Stimulated activated naive CD4-positive, alpha-beta T cell treated with Interleukin-2 at 50 U/mL for 16 hours (primary cell): ENCODE measurements at regions not wholly inside any gene's neighbourhood (a gene's known extent, or its start where the extent isn't known, plus 50 kb on each side); places are given as distances from the start of the nearest gene placed in this dataset.

ENCODE experiments used
- DNase-seq: peaks from one replicate; lab custom pipeline; 2025; lab: John Stamatoyannopoulos, UW

DNA sequence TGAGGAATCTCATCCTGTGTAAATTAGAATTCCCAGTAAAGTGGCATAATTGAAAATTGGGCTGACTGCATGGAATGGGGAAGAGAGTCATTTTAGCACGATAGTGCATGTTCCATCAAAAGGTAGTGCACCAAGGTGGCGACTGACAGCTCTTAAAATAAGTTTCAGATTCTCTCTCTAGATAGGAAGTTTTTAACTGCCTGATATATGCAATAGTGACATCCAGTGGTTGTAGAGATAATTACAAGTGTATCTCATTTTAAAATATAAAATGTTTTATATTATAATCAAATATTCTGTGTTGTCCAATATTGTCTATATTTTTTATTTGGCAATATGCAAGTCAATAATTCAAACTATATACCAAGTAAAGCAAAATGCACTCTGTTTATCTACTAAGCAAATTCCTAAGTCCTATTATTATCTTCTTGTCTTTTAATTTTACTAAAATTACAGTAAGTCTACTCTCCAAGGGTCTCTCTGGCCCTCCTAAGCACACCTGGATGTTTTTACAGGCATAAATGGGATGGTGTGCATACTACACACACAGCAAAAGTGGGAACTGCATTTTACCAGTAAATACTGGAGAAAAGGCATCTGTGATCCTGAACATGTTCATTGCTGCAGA, 397.7 kb upstream of the HNRNPA3 start:
- DNase-seq, result no peak

DNA sequence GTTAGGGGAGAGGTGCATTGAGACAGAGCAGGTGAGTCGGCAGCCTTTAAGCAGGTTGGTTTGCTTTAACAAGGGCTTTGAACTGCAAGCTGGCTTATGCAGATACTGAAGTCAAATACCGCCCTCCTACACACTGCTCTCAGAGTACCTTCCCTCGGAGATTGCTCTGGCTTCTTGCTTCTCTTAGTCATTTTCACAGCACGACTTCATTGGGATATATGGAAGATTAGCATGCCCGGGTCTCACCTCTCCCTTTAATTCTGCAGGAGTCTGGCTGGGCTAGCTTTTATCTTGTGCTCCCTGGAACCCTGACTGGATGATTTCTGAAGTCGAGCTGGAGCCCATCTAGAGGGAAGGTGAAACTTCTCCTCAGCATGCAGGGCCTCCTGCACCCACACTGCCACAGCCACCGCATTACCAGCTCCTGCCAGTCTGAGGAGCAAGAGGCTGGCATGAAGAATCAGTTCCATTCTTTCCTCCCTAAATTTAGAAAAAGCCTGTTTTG, 395.5 kb upstream of the HNRNPA3 start:
- no peak for DNase-seq

DNA sequence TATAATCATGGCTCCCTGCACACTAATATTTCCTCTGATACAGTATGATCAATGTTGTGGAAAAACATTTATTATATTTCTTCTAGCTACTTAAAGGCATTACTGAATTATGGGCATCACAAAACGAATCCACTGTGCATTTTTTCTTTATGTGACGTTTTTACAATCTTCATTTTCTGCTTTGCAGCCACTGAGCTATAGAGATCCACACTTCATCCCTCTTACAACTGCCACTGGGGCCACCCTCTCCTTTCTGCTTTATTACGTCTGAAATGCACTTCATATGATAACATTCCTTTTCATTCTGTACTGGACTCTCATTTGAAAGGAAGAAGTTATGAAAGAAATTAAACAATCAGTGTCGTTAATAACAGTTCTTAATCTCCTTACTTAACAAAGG, 394.5 kb upstream of the HNRNPA3 start:
- DNase-seq, result no peak

DNA sequence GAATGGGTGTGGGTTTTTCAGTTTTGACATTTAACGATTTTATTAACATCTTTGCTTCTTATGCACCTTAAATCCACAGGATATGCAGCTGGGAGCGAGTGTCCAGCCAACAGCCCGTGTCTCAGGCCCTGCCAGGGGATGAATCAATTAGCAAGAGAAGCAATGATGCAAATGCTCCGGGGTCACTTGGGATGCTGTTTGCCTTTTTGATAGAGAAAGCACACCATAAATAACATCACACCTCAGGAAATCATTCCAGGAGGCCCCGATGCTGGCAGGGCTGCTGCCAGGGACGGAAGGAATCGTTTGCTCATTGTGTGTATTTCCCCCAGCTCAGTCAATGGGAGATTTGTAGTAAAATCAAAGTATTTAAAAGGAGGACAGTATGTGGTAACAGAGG, 394.0 kb upstream of the HNRNPA3 start:
- DNase-seq, result no peak

- DNase-seq, result no peak
Measured at GRCh38 chr2:176819306-176819705, 393.3 kb upstream of the HNRNPA3 start.

DNA sequence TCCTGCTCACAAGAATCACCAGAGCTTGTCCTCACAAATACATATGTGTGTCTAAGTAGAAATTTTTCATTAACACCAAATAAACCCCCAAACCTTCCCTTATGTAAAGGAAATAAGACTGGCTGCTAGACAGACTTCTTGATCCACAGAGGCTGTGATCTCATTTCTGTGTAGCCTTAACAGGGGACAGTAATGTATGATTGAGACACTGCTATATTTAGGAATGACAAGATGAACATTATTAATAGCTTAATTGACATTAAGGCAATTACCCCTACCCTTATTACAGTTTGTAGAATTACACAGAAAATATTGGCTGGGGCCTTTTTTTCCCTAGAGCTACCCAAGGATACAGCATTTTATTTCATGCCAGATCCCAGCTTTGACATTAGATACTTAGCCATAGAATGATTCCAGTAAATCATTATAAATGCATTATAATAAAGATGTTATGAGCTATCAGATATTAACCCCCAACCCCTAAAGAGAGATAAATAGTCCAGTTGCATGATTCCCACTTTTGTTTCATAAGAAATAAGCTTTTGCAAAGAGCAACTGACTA, 392.1 kb upstream of the HNRNPA3 start:
- DNase-seq, result no peak

DNA sequence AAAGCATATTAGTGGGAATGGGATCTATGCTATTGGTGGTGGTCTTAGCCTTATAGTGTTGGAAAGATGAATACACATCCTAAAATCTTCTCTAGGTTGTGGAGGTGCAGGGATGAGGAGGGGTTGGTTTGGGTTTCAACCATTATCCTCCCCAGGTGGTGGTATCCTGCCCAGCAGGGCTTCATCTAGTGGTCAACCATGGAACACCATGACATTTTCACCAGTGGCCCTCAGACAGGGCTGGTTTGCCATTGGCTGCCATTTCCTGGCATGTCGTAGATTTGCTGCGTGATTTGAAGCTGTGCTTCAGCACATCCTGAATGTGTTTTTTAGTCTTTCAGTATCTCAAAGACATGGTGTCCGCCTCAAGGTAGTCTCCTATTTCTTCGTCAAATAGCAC, 391.2 kb upstream of the HNRNPA3 start:
- DNase-seq, result no peak

GRCh38 chr2:176822060-176822459, 390.5 kb upstream of the HNRNPA3 start:
- DNase-seq, result no peak

- no peak for DNase-seq
Measured at GRCh38 chr2:176826356-176826755, 386.2 kb upstream of the HNRNPA3 start.

DNA sequence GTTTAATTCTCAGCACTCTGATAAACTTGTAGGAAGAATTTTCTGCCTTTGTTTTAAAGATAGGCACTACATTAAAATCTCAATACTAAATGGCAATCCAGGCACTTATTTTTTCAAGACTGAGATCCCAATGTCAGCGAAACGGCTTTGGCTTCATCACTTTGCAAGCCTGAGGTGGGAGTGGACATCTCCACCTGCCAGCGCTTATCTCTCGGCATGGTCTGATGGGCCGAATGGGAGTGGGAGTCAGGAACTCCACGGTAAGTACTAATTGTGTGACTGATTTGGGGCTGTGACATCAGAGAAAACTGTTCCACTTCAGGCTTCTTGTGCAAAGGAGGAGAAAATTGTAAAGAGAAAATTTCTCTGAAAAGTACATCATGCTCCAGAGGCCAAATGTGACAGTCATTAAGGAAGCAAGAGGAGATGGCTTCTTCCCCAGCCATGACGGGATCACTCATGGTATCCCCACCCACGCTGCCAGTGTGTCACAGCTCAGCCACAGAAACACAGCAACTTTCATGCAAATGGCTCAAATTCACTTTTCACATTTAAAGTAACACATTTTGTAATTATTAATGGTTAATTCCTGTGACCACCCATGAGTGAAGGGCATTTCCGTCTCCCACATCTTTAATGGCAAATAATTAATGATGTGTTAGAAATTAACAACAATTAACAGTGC, 385.5 kb upstream of the HNRNPA3 start:
- DNase-seq, result peak; percentile 50

- DNase-seq, result no peak
Measured at GRCh38 chr2:176830362-176830761, 382.2 kb upstream of the HNRNPA3 start.

DNA sequence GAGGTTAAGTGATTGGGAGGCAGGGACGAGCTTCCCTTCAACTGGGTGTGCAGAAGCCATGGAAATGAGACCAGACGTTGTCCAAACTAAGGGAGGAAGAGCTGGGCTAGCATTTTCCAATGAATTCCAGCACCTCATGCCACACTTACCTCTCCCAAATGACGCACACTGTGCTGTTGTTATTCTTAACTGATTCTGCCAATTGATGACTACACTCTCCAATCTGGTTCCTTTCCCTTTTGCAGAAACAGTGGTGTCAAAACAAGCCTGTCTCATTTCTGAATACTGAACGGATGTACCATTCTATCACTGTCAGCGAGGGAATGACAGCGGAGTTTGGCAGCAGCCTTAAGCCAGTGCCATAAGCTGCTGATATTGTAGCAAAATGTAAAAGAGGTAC, 380.5 kb upstream of the HNRNPA3 start:
- DNase-seq, result no peak

DNA sequence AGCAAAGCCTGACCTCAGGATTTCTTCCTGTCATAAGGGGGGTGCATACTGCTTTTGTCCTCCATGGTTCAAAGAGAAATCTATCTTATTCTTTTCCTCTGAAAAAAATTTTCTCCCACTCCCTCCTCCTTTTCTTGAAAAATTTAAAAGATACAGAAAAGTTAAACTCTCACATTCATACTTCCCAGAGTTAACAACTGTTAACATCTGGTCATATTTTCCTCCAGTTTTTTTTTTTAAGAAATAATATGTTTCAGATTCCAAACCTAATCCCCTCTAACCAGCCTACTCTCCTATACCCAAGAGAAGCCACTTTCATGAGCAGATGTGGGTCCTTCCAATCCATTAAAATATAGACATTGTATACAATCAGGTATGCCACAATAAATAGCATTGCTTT, 378.9 kb upstream of the HNRNPA3 start:
- no peak for DNase-seq

DNA sequence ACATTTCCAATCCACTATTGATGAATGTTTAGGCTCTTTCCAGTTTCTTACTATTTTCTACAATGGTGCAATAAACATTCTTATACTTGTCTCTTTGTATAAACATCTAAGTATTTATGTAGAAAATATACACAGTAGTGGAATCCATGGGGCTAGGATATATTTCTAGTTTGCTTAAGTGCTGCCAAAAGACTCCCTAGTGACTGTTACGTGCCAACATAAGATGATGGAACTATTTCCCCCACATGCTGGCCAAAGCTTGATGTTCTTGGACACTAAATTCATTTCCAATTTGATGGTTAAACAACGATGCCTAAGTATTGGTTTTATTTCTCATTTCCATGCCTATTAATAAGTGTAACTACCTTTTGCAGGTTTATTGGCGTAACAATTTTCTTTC, 378.4 kb upstream of the HNRNPA3 start:
- no peak for DNase-seq

GRCh38 chr2:176843208-176843607, 369.4 kb upstream of the HNRNPA3 start:
- DNase-seq, result no peak

DNA sequence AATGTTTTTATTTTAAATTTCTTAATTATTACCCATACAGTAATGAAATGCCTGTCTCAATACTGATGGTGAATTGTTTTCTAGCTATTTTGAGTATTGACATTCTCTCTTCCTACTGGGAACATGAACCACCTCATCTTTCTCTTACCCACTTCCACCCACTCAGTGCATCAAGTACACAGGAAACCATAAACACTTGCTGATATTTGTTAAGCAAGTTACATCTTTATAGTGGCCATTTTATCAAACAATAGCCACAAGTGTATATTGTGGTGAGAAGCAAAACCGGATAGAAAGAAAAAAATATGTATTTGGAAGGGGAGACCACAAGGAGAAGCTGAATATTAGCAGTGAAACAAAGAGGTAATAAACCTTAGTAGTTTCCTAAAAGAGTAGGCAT, 368.1 kb upstream of the HNRNPA3 start:
- DNase-seq, result no peak

DNA sequence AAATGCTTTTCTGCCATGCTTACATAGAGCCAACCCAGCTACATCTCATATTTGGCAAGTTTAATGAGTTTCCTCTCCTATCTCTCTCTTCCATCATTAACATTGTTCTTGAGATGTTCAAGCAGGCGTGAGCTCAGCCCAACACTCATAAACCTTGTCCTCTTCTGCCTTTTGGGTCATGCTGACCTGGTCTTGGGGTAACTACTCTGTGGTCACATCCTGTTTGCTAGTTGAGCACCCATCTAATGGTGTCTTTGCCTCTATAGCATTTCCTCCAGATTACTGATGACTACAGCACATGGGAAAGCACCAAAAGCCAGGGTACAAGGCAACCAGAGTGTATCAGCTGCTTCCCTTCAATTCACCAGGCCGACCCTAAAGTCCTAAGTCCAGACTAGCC, 366.9 kb upstream of the HNRNPA3 start:
- no peak for DNase-seq

DNA sequence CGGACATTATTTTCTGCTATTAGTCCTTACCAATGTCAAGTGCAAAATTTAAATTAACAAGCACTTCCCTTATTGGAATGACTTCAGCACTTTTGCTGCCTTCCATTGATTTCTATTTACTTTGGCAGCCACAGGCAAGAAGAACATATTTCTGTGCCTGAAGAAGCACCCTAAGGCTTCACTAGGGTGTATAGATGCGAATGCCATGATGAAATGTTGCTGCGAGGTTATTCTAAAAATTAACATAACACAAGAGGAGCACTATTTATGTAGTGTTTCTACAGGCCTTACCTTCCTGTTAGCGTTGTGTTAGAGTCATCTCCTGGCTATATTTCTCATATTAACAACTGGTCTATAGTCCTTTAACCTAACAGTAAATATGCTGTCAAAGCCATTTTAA, 365.0 kb upstream of the HNRNPA3 start:
- no peak for DNase-seq

DNA sequence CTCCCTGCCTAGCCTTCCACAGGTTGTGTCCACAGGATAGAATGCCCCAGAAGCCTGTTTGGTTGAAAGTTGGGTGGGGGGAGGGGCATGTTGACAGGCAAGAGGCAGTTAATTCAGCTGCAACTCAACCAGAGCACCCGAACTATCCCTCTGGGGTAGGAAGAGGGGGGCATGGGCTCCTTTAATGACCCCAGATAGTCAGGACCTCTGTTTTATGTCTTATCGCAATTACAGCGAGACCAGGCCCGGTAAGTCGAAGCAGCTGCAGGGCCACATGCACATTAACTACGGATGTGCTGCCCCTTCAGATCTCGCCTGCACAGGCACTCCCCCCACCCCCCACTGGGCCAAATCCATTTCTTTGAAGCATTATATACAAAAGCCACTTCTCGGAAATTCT, 363.8 kb upstream of the HNRNPA3 start:
- DNase-seq, result no peak

DNA sequence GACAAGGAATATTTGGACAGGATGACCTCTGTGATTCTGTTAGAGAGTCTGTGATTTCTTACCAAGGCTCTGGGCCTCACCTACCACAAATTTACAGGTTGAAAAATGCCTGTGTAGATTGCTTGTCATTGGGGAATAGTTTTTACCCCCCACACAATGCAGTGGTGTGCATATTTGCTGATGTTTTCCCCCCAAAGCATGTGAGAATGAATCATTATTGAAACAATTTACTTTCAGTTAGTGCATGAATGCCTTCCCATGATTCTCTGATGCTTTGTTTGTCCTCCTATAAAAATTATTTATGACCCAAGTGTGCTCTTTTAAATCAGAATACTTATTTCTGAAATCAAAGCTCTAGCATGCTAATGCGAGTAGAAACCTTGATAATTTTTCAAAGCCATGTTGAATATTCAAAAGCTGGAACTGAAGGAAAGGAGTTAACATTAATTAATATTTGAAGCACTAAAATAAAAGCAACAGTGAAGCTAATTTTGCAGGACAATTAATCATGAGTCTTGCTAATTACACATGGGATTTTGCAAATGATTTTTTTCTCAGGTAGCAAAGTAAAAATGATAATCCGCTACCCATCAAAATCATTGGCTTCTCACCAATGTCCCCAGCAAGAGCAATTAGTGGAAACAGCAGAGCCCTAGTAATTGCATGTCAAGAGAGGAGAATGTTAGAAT, 361.2 kb upstream of the HNRNPA3 start:
- no peak for DNase-seq

- DNase-seq, result no peak
Measured at GRCh38 chr2:176851889-176852483, 360.6 kb upstream of the HNRNPA3 start.

DNA sequence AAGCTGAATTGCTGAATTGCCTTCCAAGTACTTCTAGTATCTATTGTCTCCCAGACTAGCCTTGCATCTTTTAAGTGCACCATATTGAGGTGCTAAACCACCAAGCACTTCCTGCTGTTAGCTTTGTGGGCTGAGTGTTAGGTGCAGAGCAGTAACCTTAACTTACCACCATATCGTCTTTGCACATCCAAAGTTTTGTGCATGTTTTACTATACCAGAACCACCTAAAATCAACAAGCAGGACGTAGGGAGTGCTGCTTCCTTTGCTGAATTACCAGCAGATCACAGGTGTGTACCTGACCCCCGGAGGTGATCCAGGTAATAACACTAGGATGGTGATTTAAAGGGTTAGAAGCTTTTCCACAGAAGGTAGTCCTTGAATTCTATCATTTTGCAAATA, 359.9 kb upstream of the HNRNPA3 start:
- DNase-seq, result no peak

DNA sequence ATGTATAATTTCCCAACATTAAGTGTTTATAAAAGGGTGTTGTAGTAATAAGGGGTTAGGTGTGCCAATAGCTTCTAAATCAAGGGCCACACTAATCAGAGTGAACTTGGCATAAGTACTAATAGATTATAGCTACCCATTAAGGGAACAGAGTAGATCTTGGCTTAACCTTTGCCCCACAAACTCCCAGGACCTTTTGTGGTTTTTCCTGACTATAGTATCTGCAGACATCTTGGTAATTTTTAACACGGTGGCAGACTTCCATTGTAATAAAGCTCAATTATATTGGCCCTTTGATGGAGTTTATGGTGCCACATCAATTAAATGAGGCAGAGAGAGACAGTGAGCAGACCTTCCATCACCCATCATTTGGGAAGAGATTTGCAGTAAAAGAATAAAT, 358.5 kb upstream of the HNRNPA3 start:
- no peak for DNase-seq
